Uterus (tissue), 2 donors: ENCODE measurements at regions not wholly inside any gene's neighbourhood (a gene's known extent, or its start where the extent isn't known, plus 50 kb on each side); places are given as distances from the start of the nearest gene placed in this dataset.

Experiments used
- CTCF ChIP-seq, 4 experiments: fragments of 200-600 bp in 2 of 4; fragments of 450-650 bp in 2 of 4; sonication (generic) in 2 of 4; IDR thresholded peaks; one replicate each; pipeline ENCODE4 v1.5.1; 2016 to 2019; ENCODE audit warnings: antibody characterized with exemption in 4 of 4, mild to moderate bottlenecking in 2 of 4, moderate library complexity in 1 of 4
- POLR2A ChIP-seq, 2 donors: fragments of 450-650 bp; IDR thresholded peaks; one replicate each; pipeline ENCODE4 v1.6.1; 2016; ENCODE audit warnings: antibody characterized with exemption in 2 of 2, mild to moderate bottlenecking in 1 of 2, moderate library complexity in 1 of 2

- TF ChIP-seq CTCF (IDR thresholded peaks at IDR 0.05), result no peak
- no peak for TF ChIP-seq POLR2A (IDR thresholded peaks at IDR 0.05)
Observed at GRCh38 chr3:118577055-118577777, 457.4 kb downstream of the IGSF11 start.
